Iris pigment epithelial cell (primary cell): ENCODE measurements at regions not wholly inside any gene's neighbourhood (a gene's known extent, or its start where the extent isn't known, plus 50 kb on each side); places are given as distances from the start of the nearest gene placed in this dataset.
A peak's percentile ranks its signal among the peaks of the same experiment; 100 is the strongest.
"Not testable (repeated sequence)": the region's sequence is repeated elsewhere in the genome, so short reads cannot be mapped to it uniquely, and the experiment has no call there.

ENCODE experiments used
- DNase-seq: peaks from one replicate; pipeline ENCODE4 v3.0.0-alpha.2; 2011; ENCODE audit warnings: low read depth

DNA sequence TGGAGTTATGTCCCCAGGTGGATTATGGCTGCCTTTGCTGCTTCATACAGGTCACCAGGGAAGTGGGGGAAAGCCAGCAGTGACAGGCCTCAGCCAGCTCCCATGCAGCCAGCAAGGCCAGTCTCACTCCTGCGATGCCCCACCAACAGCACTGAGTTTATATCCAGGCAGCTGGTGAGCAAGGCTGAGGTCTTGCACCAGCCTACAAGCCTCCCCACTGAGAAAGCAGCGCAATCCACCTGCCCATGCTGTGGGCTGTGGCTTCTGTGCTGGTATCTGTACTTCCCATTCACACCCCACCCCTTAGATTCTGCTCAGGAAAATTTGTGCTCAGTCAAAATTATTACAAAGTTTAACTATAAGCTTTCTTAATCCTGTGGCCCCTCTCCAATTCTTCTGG lies 153.5 kb downstream of the HHIP start:
- no peak for DNase-seq

GRCh38 chr4:144801731-144802130 lies 155.8 kb downstream of the HHIP start:
- no peak for DNase-seq

DNA sequence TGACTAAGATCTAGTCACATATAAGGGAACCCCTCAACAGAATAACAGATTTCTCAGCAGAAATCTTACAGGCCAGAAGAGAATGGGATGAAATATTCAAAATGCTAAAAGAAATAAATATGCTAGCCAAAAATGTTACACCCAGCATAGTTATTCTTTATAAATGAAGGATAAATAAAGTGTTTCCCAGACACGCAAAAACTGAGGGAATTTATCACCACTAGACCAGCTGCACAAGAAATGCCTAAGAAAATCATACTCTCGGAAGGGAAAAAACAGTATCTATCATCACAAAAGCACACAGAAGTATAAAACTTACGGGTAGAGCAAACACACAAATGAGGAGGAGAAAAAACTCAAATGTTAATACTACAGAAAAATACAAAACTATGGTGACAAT lies 162.1 kb downstream of the HHIP start:
- DNase-seq = no peak

- no peak for DNase-seq
Measured at GRCh38 chr4:144809056-144809640, 163.2 kb downstream of the HHIP start.

- DNase-seq = no peak
Measured at GRCh38 chr4:144816668-144817067, 170.7 kb downstream of the HHIP start.

DNA sequence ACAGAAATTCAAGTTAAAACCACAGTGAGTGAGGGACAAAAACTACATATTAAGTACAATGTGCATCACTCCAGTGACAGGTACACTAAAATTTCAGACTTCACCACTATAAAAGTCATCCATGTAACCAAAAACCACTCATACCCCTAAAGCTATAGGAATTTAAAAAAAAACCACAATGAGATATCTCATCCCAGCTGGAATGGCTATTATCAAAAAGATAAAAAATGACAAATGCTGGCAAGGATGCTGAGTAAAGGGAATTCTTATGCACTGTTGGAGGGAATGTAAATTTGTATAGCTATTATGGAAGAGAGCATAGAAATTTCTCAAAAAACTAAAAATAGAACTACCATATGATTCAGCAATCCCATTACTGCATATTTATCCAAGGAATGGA lies 171.1 kb downstream of the HHIP start:
- DNase-seq = no peak

DNA sequence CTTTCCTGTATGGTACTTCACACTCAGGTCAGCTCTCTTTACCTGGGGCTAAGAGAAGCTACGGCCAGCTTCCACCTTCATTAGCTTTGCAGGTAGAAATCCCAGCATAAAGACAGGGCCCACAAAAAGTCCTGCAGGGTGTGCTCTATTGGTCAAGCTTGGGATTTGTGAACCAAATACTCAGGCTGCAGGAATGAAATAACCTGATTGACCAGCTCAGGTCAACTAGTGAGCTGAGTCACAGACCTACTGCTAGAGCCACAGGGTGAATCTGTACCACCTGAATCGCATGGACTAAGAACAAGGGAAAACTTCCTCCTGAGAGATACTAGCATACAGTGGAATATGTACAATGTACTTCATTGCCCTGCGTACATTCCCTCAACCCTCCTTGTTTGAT lies 172.2 kb downstream of the HHIP start:
- no peak for DNase-seq

GRCh38 chr4:144819591-144819990 lies 173.6 kb downstream of the HHIP start:
- DNase-seq = no peak

DNA sequence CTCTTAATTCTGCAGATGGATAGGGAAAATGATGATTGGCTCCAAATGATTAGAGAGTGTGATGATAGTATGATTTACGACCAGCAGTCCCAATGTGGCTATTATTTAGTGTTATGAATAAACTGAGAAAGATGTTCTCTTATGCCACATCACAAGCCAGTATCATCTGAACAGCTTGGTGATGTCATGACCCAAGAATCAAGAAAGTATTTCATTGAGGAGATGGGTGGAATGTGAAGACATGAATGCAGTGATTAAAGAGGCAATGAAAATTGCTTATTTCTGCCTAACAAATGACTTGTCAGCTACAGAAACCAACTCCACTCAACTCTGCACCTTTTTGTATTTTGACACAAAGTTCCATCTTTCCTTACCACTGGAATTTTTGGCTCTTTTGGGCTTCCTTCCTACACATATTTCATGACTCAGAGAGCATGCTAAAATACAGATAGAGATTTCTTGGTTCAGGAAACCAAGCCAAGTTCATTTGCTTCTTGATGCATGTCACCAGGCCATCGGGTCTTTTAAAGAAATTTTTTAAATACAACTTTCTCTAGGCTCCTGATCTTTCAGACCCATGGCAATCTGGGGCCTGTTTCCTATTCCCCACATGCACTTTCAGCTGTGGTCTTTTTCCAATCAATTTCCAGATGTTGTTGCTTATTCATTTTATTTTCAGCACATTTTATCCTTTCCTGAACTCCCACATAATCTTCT lies 174.2 kb downstream of the HHIP start:
- peak; percentile 52 for DNase-seq

DNA sequence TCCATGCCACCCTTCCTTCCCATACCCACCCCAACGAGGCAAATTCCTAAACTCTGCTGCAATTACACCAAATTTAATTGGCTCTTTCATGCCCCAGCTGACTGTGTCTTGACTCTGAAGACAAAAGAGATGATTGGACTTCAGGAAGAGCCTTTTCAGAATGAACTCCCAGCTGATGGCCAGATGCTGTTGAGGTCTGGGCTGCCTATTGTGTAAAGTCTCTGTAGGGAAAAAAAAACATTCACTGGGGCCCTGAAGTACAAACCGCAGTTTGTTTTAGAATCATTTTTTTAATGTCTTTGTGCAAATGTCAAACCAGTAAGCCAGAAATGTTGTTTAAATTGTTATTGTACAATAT lies 174.8 kb downstream of the HHIP start:
- peak; percentile 57 for DNase-seq

- DNase-seq = no peak
Measured at GRCh38 chr4:144831971-144832370, 186.0 kb downstream of the HHIP start.

- no peak for DNase-seq
Measured at GRCh38 chr4:144845411-144845810, 199.5 kb downstream of the HHIP start.

- no peak for DNase-seq
Measured at GRCh38 chr4:144851948-144852347, 206.0 kb downstream of the HHIP start.

GRCh38 chr4:144861471-144861870 lies 215.5 kb downstream of the HHIP start:
- no peak for DNase-seq

DNA sequence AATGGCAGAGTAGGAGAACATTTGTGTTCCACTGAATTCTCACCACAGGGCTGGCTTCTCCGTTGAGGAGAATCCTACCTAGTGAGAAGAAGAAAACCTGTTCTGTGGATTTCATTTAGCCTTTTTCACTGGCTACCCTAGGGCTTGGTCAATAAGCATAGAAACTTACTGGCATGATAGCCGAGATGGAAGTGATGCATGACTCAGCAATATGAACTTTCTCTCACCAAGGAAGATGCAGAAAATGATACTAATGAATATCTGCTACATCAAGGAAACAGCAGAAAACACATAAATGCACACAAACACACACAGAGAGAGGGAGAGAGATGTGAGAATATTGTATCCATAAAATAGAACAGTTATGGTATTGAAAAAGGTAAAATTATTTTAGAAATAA lies 216.3 kb downstream of the HHIP start:
- DNase-seq = peak; percentile 9

DNA sequence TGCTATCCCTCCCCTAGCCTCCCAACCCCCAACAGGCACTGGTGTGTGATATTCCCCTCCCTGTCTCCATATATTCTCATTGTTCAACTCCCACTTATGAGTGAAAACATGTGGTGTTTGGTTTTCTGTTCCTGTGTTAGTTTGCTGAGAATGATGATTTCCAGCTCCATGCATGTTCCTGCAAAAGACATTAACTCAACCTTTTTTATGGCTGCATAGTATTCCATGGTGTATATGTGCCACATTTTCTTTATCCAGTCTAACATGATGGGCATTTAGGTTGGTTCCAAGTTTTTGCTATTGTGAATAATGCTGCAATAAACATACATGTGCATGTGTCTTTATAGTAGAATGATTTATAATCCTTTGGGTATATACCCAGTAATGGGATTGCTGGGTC lies 218.9 kb downstream of the HHIP start:
- not testable (repeated sequence) for DNase-seq

- DNase-seq = no peak
Measured at GRCh38 chr4:144868309-144868708, 222.4 kb downstream of the HHIP start.

DNA sequence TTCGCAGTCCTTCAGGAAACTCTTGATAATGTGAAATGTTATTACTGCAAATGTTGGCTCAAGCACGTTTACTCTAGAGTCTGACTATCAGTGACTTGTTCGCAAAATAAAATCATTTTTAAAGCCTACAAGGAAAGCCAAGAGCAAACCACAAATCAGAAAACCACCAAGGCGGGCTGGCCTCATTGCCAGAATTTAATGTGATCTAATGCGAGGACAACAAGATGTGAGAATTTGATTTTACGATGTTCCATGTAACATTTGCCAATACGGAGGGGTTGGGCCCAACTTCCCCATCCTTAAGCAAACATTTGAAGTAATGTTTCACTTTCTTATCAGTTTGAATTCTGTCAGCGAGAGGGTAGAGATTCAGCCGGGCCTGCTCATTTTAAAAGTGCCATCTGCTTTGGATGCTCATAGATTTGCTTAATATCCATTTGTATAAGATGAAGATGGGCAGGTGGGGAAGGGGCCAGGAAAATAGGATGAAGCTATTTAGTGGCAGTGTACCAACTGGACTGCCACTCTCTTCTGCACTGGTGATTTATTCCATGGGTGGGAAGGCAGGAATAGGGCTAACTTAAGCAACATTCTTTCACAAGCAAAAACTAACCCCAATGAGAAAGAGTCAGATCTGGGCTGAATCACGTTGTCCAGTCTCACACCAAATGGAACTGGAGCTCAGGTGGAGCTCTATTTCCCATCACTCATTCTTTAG lies 225.3 kb downstream of the ANAPC10 start:
- DNase-seq = no peak

DNA sequence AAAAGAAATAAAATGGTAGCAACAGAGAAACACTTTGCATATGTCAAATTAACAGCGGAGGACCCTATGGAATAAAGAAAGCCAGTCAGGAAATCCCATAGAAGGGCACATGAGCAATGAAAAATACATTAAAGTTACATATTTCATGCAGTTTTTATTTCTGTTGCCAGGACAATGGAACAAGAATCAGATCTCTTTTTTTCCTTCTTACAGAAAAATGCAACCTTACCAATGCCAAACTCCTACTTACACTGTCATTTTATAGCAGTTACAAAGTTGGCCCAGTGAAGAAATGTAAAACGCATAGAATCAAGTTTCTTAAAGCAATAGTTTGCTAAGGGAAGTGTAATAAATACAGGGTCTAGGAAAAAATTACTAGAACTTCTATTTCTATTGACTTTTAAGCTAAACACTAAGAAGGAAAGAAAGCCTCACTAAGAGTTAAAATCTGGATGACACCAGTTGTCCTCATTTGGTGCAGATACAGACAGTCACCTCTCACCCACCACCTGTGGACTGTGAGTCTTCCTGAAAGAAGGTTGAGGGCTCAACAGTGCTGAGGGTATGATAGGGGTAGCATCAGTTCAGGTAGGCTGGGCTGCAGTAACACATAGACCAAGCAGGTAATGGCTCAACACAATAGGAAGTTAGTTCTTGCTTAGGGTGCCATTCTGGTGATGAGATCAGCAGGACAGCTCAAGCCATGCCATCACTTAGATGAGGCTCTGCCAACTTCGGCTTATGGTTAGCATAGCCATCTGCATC lies 224.6 kb downstream of the ANAPC10 start:
- no peak for DNase-seq

- DNase-seq = peak; percentile 83
Measured at GRCh38 chr4:144894573-144894972, 203.4 kb downstream of the ANAPC10 start.

- no peak for DNase-seq
Measured at GRCh38 chr4:144899393-144899792, 198.6 kb downstream of the ANAPC10 start.

DNA sequence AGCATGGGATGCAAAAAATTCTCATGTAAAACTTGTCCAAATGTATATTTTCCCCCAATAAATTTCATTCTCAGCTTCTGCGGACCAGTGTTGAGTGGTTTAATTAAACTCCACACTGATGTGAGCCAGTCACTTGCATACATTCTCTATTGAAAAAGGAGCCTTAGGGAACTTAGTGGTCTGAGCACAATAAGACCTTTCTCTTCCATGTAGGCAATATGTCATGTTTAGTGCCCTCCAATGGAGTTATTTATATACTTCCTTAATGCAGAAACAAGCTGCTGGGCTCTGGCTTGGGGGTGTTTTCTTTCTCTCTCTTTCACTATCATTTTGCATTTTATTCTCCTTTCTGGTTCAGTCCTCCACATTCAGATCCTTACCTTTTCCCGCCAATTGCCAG lies 196.9 kb downstream of the ANAPC10 start:
- no peak for DNase-seq

- no peak for DNase-seq
Measured at GRCh38 chr4:144902614-144903013, 195.4 kb downstream of the ANAPC10 start.
